ENCODE measurements at regions not wholly inside any gene's neighbourhood (a gene's known extent, or its start where the extent isn't known, plus 50 kb on each side); places are given as distances from the start of the nearest gene placed in this dataset.
A peak's percentile ranks its signal among the peaks of the same experiment; 100 is the strongest.

DNA sequence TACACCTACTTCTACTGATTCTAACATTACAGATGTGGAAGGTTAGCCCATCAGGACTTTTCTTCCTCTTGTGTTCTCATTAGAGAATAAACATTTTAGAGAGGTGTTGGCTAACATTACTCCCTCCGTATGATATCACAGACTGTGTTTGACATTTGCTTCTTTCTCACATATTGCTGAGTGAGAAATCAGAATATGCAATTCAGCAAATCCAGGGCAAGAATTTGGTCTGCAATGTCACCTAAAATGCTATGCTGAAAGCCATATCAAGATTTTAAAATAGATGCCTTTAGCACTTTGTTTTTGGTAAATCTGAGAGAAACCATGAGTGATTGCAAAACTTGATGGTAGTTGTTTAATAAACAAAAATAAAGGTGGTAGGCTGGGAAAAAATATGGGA is 319.1 kb downstream of the C4orf33 start:
- no peak for DNase-seq (ENCODE audit: low read depth, low spot score)

DNA sequence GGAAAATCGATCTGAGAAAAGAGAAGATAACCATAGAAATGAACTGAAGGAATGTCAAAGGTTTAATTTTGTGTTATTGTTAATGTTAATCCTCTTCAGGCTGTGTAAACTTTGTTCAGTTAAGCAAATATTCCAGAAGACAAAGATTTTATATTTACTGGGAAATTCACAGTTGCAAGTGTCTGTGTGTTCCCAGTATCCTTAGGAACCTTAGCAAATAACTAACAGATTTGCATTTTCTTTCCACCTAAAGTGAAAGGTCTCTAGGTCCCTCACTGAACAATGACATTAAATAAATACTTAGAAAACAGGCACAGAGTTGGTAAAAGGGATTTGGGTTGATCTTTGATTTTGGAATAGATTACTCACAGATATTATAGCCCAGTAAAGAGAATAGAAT is 324.7 kb downstream of the C4orf33 start:
- no peak for DNase-seq (ENCODE audit: low read depth, low spot score)

DNA sequence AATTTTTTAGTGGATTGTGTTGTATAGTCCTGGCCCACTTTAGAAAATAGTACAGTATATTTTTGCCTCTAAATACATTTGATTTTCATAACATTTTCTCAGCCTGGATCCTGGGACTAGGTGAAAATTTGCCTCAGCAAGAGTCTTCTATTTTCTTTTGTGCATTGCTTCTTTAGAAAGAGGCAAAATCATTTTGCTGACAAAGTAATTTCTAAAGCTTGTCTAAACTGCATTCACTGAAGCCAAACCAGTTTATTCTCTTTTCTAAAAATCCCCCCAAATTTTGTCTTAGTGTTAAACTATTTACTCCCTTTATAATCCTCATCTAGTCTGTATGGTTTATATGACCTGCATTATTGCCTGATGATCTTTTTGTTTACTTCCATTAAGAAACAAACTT is 326.3 kb downstream of the C4orf33 start:
- no peak for DNase-seq (ENCODE audit: low read depth, low spot score)

DNA sequence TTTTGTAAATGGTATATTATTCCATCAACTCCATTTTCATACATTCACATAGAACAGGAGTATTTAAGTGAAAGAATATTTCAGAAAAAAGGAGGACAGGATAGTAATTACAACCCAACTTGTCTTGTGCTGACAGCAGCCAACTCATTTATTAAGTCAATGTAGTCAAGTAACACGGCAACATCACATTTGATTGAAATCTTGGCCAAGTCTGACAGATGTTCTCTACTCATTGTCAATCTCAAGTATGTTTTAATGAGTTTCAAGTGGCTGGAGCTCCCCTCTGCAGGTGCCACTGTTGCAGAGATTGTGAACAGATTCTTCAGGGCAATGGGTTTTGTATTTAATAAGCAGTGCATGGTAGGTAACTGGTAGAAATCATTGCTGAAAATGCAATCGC is 332.5 kb downstream of the C4orf33 start:
- DNase-seq (ENCODE audit: low read depth, low spot score): no peak

DNA sequence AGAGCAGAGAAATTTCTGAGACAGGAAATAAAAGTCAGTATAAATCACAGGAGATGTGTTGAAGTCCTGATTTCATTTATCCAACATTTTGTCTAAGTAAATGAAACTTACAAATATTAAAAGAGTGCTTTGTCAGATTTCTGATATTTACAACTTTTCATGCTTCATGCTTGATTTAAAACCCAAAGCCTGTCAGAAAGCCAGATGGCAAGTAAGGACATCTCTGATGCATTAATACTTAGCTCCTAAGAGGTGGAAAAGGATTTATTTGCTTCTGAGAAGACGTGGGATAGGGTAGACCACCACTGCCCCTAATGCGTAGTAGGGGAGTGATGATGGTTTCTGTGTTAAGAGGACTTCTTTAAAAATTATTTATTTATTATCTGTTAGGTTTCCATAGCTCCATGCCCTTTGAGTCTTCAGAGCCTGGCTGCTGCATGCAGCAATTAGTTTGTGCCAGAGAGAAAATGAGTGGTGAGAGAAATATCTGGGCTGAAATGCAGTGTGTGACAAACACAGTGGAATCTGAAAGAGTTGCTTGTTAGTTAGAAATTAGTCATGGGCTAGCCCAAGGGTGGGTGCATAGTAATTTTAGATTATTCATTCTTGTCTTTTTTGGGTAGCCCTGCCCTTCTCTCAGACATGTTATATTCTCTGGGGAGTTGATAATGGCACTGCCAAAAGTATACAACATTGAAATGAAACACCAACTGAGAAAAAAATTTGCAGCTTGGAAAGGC is 333.8 kb downstream of the C4orf33 start:
- no peak for DNase-seq (ENCODE audit: low read depth, low spot score)

GRCh38 chr4:129437347-129437746 is 341.4 kb downstream of the C4orf33 start:
- DNase-seq (ENCODE audit: low read depth, low spot score): no peak

DNA sequence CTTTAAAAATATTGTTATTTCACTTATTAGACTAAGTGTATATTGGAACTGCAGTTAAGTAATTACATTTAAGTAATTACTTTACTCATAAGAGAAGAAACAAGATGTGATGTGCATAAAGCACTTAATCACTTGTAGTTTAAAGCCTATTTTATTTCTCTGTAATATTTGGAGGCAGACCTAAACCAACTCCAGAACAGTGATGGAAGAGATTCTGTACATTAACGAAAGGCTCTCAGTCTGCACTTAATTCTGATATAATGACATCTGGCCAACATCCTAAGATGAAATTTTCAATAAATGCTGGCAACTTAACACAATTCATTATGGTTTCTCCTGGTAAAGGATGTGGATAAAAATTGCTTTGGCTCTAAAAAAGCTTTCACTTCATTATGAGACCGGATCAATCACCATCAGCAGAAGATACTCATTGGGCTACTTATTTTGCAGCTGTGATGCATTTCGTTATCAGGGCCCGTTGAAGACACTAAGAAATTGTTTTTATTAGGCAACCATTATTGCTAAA is 342.6 kb downstream of the C4orf33 start:
- no peak for DNase-seq (ENCODE audit: low read depth, low spot score)

DNA sequence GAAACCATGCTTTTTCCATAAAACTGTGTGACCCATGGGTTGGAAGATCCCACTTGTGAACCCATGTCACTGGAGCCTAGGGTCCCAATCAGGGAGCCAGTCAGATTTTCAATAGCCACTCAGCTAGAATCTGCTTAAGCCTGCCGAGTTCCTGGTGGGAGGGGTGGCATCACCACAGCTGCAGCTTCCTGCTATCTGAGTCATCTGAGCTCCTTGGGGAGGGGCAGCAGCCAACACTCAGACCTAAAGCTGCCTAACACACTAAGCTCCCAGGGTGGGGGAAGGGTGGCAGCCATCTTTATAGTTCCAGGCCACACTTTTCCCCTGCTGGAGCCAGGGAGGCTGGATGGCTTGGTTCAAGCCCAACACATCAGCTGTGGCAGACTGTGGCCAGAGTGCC is 350.1 kb downstream of the C4orf33 start:
- peak; percentile 15 for DNase-seq (ENCODE audit: low read depth, low spot score)

- DNase-seq (ENCODE audit: low read depth, low spot score): no peak
Observed at GRCh38 chr4:129453524-129454200, 357.7 kb downstream of the C4orf33 start.

DNA sequence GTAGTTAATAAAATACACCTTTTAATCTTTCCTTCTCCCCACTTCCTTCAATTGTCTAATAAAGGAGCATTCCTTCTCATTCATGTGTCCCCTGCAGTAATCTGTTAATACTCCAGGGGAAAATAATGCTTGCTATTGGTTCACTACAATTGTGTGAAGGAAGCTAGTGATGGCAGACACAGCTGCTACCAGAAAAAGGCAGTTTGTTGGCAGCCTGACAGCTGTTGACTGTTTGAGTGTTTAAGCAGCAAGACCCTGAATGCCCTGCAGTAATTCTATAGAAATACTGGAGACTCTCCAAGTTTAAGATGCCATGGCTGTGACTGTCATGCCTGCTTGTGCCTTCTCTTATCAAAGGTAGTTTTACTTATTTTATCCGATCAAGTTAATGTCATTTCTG is 359.5 kb downstream of the C4orf33 start:
- no peak for DNase-seq (ENCODE audit: low read depth, low spot score)

GRCh38 chr4:129468624-129469023 is 372.7 kb downstream of the C4orf33 start:
- DNase-seq (ENCODE audit: low read depth, low spot score): no peak

DNA sequence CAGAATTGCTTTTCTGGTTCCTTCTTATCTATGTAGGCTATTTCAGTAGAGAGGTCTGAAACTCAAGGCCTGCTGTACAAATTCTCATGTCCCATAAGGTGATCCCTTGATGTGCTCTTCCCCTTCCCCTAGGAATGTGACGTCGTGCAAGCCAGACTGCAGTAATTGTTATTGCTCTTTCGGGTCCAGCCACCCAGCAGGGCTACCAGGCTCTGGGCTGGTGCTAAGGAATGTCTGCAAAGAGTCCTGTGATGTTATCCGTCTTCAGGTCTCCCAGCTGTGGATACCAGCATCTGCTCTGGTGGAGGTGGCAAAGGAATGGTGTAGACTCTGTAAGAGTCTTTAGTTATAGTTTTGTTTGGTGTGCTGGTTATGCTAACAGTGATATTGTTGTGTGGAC is 378.7 kb downstream of the C4orf33 start:
- peak; percentile 5 for DNase-seq (ENCODE audit: low read depth, low spot score)

GRCh38 chr4:129481107-129481506 is 385.2 kb downstream of the C4orf33 start:
- no peak for DNase-seq (ENCODE audit: low read depth, low spot score)

DNA sequence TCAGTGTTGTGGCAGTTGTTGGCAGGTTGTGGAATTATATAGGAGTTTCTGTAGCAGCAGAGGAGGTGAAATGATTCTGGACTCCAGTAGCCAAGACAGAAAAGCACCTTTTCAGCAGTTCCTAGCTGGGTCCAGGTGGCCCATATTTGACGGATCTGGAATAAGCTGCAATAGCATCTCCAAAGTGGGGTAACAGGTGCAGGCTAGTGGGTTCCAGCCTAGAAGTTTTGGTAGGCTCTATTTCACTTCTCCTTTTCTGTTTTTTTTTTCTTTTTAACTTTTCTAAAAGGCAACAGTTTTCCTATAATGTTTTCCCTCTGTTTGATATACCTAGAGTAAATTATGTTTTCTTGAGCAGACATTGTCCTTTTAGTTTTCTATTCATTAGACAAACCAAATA is 392.5 kb downstream of the C4orf33 start:
- no peak for DNase-seq (ENCODE audit: low read depth, low spot score)

DNA sequence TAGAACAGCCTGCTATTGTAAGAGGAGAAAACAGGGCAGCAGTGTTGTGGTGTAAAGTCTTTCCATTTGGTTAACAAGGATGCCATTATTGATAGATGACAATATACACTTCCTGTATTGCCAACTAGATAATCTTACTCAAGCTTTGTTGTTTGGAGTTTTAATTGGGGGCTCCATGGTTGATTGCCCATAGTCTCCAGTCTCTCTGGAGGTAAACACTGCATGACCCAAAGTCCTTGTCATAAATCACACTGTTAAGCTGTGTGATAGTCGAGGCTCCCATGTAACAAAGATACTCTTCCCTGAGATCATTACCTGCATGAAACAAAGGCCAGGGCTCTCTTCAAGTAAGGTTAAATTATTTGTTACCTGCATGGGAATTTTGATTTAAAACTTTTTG is 394.6 kb downstream of the C4orf33 start:
- no peak for DNase-seq (ENCODE audit: low read depth, low spot score)

GRCh38 chr4:129498626-129499025 is 402.7 kb downstream of the C4orf33 start:
- DNase-seq (ENCODE audit: low read depth, low spot score): no peak

GRCh38 chr4:129514852-129515251 is 418.9 kb downstream of the C4orf33 start:
- no peak for DNase-seq (ENCODE audit: low read depth, low spot score)

DNA sequence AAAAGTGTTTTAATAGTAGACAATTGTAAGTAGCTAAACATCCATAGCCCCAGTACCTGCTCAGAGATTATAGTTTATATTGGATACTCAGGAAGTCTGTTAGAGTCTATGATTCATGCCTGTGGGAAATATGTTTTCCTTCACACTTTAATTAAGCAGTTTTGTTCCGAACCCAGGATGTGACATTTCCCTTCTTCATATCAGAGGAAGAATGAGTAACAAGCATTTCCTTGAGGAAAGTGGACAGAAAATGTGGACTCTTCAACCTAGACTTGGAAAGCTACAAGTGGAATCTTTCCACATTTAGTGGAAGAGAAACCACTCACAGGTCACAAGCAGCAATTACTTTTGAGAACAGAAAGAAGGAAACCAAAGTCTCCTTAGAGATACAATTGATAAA is 419.4 kb downstream of the C4orf33 start:
- DNase-seq (ENCODE audit: low read depth, low spot score): no peak

DNA sequence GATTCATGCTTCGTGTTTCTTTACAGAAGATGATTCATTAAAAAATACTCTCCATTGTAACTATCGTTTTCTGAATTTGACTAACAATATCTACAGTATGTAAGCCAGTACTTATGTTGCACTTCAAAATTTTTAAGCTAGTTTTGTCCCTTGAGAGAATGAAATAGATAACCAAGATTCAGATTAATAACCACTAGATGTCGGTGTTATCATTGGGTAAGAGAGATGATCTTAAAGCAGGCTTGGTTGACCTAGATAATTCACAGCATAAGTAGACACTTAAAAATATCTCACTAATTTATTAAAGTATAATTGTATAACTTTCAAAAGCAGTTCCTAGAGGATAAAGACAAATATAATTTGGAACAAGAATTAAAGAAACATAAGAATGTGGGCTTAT is 430.9 kb downstream of the C4orf33 start:
- no peak for DNase-seq (ENCODE audit: low read depth, low spot score)

DNA sequence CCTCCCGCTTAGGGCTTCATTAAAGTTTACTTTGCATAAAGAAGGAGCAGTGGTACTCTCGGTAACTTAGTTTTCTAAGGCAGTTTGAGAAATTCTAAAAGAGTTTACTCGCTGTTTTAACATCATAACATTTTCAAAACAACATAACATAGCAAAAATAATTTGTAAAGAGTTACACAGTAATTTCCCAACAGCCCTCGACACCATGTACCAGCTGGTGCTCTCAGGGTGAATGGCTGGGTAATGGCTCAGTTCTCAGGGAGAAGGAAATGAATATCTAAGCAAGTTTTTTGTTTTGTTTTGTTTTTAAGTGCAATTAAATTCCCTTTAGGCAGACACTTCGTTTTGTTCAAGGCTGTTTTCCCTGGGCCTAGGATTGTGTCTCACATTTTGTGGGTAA is 435.3 kb downstream of the C4orf33 start:
- no peak for DNase-seq (ENCODE audit: low read depth, low spot score)

DNA sequence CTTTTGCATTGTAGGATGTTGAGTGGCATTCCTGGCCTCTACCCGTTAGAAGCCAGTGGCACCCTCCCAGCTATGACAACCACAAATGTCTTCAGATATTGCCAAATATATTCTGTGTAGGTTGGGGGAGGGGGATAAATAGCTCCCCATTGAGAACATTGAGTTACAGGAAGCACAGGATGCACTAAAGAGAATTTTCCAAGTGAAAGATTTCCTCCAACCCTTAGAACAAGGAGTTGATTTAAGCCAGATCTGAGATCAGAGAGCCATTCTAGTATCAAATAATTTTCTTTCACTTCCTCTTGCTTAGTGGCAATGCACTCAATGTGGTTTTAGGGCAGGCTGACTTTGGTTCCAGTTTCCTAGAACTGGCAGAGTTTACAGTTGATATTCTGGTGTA is 436.6 kb downstream of the C4orf33 start:
- no peak for DNase-seq (ENCODE audit: low read depth, low spot score)

GRCh38 chr4:129543299-129543698 is 447.3 kb downstream of the C4orf33 start:
- no peak for DNase-seq (ENCODE audit: low read depth, low spot score)

DNA sequence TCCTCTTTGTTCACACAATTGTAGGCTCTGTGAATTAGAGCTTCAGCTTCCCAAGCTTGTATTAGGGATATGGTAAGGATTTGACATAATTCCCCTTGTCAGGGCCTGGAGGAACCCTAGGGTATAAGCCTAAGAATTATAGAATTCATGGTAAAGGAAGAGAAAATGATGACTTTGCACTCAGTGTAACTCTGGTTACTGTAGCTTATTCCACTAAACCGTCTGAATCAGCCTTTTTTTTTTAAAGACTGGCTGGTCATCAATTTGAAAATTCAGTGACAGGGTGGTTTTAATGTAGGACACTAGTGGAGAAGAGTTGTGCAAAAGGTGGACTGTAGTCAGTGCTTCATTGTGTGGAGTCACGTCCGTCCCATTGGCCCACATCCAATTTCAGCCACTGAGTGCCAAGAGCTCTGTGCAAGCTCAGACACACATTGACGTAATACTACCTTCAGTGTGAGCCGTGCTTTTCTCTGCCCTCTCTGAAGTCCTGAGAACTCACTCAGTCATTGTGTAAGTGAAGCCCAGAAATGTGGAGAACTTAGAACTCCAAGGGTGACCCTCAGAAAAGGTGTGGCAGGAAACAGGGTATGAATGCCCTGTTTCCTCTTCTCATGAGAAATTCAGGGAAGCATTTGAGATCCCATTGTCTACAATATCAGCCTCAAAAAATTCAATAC is 449.8 kb downstream of the C4orf33 start:
- DNase-seq (ENCODE audit: low read depth, low spot score): no peak

All from ELF-1 (cell line).